NCI-H748 treated with DMSO at 0.1 percent for 48 hours (cell line): ENCODE measurements at regions not wholly inside any gene's neighbourhood (a gene's known extent, or its start where the extent isn't known, plus 50 kb on each side); places are given as distances from the start of the nearest gene placed in this dataset.
"Not testable (repeated sequence)": the region's sequence is repeated elsewhere in the genome, so short reads cannot be mapped to it uniquely, and the experiment has no call there.

Source experiments
- DNase-seq: peaks from one replicate; lab custom pipeline; 2025; lab: John Stamatoyannopoulos, UW

DNA sequence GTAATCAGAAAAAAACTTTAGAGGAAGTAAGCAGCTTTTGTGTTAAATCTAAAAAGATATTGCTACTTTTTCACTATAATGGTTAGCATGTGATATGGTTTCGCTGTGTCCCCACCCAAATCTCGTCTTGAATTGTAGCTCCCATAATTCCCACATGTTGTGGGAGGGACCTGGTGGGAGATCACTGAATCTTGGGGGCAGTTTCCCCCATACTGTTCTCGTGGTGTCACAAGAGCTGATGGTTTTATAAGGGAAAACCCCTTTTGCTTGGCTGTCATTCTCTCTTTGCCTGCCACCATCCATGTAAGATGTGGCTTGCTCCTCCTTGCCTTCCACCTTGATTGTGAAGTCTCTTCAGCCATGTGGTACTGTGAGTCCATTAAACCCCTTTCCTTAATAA lies 117.1 kb downstream of the KCNJ2 start:
- no peak for DNase-seq

DNA sequence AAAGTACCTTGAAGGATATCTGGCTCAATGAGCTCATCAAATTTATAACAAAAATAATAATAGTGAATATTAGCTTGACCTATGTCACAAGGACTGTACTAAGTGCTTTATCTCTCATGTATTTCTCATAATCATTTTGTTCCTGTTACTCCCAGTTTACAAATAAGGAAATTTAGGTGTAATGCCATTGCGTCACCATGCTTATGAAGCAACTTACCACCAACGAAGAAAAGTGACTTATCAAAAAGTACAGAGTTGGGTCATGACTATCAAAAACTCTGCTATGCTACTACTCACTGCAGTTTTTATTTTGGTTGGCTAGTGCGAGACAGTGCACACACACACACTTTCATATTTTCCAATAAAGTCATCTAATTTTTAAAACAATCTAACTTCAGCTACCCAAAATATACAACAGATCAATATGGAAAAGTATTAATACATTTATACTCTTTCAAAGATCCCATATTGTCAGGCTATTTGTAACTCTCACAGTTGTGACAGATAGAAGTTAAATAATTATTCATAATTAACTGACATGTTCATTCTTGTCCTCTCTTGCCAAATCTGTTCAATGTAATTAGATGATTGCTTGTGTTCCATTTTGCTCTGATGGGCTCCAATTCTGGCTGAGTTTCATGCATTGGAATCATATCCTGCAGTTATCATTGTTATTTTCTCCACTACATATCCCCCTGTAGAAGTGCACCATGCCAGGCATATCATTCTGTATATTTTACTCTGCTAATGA lies 119.4 kb downstream of the KCNJ2 start:
- DNase-seq = no peak

DNA sequence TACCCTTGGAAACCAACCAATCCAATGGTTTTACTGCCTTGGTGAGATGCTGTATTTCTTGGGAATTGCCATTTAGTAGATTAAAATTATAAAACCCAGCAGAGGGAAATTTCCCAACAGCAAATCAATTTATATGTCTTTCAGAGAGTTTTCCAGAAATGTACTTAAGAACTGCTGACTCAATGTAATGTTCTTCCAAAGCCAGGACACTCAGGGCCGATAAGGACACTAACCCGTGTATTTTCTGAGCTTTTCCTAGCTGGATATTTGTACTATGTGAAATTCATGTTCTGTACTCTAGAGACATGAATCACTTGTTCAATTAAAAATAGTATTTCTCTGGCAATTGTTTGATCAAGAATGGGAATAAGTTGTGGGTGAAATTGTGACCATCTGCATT lies 121.4 kb downstream of the KCNJ2 start:
- DNase-seq = no peak

DNA sequence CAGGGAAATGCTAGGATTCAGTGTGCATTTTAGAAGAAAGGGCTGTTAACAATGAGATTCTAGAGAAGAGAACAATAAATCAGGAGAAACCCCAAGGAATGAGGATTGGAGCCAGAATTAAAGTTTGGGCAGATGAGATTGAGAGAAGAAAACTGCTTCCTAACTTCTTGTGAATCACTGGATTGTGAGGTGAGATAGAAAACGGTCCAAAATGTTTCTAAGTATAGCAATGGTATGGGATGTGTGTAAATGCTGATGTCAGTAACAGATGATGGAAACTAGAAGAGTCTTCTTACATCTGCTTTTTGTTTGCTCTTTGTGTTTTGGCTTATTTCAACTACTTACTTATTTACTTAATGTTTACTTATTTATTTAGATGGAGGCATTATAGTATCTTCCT lies 123.0 kb downstream of the KCNJ2 start:
- no peak for DNase-seq

DNA sequence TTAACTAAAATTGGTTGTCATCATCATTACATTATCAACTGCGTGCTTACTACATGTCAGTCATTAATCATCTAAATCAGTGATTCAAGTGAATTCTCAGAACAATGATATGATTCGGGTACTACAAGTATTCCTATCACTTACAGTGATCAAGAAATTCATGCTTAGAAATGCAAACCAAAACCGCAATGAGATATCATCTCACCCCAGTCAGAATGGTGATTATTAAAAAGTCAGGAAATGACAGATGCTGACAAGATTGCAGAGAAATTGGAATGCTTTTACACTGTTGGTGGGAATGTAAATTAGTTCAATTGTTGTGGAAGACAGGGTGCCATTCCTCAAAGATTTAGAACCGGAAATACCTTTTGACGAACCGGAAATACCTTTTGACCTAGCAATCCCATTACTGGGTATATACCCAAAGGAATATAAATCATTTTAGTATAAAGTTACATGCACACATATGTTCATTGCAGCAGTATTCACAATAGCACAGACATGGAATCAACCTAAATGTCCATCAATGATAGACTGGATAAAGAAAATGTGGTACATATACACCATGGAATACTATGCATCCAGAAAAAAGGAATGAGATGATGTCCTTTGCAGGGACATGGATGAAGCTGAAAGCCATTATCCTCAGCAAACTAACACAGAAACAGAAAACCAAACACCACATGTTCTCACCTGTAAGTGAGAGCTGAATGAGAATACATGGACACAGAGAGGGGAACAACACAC lies 124.4 kb downstream of the KCNJ2 start:
- DNase-seq = not testable (repeated sequence)

DNA sequence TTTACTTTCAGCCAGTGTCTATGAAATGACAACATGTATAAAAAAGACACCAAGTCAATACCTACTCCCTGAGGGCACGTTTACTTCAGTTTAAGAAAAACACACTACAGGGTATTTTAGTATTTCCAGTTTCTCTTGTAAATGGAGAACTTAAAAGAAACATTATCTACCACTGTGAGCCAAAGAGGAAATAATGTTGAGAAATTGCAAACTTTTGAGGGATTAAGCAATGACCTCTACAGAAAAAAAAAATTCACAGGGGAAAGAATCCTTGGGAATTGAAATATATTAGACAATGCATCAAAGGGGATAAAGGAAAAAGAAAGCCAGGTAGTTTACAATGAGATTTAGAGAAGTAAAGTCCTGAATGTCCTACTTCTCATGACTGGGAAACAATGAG lies 126.0 kb downstream of the KCNJ2 start:
- DNase-seq = no peak

DNA sequence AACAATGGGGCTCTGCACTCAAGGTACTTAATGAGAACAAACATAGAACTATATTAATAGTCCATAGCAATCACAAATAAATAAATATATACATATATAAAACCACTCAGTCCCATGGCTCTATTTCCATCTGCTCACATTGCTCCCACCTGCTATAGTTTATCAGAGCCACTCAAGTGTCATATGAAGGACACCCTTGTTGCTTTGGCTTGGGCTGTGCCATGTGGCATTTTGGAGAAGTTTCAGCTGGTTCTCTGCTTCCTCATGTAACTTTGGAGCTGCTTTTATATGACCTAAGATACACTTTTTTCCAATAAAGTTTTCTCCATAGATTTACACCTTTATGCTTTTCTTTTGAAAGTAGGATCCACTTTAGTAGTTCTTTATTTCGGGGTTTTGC lies 126.4 kb downstream of the KCNJ2 start:
- DNase-seq = no peak

DNA sequence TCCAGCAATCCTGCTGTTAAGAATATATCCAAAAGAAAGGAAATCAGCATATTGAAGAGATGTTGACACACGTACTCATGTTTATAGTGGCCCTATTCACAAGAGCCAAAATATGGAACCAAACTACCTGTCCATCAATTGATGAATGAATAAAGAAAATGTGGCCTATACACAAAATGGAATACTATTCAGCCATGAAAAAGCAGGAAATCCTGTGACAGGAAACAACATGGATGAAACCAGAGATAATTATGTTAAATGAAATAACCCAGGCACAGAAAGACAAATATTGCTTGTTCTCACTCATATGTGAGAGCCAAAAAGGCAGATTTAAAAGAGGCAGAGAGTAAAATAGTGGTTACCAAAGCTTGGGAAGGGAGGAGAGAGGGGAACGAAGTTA lies 127.1 kb downstream of the KCNJ2 start:
- no peak for DNase-seq

DNA sequence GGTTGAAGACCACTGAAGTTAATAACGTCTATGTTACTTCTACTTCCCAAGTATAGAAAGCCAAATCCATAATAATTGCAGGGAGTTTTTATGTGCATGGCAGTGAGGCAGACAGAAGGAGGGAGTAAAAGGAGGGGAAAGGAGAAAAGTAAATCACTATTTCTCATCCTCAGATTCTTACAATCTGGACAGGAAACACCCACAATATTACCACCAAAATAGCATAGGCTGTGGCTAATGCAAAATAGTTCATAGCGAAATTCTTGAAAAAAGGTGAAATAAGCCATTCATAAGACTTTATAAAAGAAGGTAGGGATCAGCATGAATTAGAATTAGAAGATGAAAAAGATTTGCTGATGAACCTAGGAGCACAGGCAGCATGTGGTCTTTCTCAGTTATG lies 128.1 kb downstream of the KCNJ2 start:
- DNase-seq = no peak

DNA sequence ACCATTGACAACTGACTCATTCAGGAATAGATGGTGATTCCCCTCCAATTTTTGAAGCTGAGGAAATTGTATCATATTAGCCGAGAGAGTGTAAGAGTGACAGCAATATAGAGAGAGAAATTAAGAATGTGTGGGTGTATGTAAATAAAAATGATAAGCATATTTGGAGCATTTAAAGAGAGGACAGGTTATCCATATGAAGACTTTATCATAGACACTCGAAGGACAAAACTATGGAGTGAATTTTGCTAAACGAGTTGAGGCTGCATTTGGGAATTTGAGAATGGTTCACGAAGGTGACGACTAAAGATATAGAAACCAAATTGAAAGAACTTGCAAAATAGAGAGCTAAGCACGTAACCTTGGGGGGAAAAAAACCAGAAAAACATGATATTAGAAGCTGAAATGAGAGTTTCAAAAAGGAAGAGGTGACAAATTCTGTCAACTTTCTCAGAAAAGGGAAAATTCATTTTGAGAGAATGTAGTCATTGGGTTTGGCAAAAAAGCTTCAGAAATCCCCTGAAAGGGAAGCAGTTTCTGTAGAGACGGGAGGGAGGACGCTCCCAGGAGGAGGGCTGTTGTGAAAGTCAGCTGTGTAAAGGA lies 129.7 kb downstream of the KCNJ2 start:
- DNase-seq = no peak

DNA sequence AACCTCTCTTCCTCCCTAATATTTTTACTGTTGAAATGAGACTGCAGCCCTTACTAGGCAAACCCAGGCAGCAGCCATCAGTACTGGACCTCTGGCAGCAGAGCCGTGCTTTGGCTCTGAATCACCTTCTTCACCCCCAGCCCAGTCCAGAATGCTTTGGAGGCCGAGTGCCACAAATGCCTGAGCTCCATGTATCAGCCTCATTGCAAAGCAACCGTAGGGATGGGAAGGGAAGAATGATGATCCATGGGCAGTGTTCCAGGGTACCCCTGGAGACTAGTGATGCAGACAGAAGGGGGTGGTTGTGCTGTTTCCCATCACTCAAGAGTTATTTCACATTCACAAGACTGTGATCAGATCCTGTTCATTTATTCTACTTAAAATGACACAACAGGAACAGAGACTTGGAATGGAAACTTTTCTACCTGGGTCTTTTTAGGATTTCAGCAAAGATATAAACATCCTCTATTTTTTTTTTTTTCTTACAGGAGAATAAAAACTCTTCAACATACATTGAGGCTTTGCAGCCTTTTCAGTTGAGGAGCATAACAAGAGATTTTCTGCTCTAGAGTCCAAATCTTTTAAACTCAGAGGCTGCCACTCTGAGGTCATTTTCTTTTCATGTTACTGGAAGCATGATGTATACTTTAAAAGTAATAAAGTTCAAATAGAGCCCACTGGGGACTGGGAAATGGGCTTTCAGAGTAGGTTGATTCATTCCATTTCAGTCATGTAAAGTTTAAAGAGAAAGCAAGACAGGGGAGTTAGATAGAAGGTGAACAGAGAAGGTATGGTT lies 138.3 kb downstream of the KCNJ2 start:
- no peak for DNase-seq

DNA sequence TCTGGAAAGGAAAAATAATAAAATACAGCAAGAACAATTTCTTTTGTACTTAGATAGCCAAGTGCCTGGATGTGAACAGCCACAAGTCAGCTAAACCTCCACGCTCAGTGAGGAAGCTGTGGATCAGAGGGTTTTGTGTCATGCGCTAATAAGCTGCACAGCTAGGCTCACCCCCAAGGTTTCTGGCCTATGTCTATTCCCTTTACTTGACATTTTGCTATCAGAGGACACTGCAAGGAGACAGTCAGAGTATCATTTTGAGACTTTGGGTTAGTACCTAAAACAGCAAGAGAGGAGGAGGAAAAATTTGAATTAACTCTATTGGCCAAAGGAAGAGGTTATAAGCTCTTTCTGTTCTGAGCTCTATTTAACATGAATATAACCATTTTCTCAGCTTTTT lies 139.3 kb downstream of the KCNJ2 start:
- no peak for DNase-seq

DNA sequence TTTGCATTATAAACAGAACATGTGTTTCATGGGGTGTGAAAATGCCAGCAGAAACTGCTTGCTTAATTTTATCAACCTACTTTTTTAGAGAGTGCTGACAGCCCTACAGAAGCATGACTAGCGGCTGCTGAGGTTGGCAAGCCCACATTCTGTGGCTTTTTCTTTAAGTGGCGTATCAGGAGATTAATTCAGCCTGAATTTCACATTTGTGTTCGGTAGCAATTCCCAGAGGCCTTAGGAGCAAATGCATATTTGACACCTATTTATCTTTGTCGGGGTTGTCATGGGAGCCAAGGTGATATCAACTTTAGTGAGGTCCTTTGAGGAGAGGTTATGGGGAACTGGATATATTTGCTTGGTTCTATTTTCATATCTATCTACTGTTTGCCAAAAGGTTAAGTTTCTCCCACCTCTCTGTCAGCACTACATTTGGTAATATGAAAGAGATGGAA lies 140.9 kb downstream of the KCNJ2 start:
- DNase-seq = no peak

DNA sequence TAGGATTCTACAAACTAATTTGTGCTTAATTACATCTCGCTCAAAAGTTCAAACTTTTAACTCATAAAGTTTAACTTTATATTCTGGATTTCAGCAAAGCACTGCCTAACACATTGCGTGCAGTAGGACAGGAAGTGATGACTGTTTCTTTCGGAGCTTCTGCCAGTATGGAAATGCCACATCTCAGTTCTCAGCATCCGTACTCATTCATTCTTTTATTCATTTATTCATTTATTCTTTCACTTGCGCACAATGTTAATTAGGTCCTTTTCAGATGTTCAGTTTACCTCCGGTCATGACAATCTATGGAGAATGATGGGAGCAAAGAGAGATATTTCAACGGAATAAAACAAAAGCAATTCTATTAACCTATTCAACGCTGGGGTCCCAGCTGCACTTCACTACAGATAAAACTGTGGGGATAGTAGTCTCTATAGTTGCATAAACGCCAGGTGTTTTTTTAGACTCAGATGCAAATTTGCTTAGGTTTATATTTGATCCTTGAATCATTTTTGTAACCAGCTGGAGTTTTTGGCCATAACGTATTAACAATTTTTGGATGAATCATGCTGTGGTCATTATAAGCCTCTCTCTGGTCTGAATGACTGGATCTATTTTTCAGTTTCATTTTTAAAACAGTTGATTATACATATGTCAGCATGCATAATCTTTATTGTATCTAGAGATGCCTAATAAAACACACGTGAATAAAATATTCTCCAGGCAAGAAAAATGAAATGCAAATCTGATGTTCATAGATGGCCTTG lies 143.9 kb downstream of the KCNJ2 start:
- no peak for DNase-seq

DNA sequence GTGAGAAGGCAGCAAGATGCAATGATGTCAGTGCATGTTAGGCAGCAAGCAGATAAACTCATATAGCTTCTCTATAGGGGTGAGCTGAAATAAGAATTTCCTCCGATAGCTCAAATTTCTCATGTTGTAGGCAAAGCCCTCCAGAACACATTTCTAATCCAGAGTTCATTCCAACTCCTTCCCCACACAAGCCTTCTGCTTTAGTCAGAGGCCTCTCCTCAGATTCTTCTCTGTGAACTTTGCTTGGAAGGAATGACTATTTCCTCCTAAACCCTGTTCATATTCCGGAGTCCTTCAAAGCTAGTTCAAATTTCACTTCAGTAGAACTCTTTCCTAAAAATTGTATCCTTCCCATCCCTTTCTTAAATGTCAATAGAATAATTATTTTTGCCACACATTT lies 144.8 kb downstream of the KCNJ2 start:
- DNase-seq = no peak

DNA sequence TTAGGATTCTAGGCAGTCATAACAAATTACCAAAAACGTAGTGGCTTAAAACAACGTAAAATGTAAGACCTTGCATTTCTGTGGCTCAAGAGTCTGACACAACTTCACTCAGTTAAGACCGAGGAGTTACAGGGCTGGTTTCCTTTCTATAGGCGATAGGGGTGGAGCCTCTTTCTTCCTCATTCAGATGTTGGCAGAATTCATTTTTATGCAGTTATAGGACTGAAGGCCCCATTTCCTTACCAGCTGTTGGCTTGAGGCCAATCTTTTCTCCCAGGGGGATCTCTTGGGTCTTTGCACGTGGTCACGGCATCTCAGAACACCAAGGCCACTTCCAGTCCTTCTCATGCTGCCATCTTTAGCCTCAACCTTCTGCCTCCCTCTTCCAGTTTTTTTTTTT lies 145.2 kb downstream of the KCNJ2 start:
- no peak for DNase-seq

DNA sequence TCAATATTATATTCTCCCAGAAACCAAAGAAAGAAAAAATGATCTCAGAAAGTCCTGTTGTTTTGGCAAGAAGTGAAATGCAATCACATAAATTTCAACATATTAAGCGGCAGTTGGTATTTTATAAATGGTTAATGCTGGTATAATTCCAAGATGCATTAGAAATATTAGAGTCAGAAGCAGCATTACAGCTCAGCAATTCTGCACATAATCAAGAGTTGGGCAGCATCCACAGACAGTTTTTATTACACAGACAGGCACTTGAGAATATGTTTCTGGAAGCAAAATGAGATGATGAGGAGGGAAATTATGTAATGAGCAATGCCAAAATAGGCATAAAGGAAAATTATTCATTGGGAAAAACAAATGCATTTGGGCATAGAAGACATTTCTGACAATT lies 148.1 kb downstream of the KCNJ2 start:
- DNase-seq = no peak

DNA sequence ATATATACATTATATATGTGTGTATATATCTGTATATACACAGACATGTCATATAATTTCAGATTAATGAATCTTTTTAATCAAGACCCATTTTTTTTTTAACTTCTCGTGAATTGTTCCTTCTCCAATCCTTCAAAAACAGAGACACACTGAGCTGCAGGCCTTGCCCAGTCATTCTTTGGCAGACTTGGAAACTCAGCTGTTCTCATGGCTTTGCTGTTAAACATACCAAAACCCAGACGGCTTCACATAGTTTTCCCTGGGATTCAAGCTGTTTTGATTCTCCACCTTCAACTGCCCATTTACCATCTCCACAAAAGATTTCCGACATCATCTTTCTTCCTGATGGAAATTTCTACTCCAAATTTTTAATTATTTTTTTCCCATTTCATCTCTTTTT lies 148.7 kb downstream of the KCNJ2 start:
- DNase-seq = no peak

DNA sequence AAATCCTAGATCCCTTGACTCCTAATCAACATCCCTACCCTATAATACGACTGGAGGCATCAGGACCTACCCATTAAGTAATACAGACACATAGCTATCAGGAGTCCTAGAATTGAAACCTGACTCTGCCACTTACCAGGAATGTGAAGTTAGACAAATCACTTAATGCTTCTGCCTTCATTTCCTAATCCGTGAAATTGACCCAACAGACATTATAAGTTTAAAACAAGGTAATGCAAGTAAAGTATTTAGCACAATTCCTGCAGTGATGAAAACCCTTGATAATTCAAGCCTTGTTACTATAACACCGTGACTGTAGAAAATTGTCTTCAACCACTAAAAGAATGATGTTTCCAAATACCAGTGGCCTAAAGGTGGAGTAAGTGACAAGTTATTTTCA lies 150.2 kb downstream of the KCNJ2 start:
- DNase-seq = no peak

DNA sequence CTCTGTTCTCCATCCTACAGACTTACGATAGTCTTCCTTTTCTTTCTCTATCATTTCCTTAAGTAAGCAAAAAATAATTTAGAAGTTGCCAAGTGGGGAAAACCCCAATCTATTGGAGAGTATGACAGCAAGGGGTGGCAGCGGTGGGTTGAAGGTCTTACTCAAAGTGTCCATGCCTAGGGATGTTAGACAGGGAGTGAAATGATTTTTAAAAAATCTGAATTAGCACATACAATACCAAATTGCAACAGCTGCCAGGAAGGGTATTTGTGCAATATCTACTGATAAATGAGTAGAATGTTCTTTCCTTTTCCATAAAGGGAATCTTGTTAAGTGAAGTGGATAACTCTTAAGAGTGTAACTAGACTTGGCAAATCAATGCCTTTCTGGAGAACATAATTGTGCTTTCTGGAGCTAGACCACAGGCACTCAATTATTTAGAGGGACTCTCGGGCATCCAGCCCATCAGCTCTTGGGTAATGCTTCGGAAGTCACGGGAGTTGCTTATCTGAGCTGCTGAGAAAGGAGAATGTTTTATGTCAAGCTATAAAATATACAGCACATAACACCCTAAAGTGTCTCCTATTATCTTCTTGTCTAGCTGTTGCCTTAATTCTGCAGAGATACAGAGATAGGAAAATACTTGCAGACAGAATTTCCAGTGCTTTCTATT lies 151.5 kb downstream of the KCNJ2 start:
- no peak for DNase-seq

DNA sequence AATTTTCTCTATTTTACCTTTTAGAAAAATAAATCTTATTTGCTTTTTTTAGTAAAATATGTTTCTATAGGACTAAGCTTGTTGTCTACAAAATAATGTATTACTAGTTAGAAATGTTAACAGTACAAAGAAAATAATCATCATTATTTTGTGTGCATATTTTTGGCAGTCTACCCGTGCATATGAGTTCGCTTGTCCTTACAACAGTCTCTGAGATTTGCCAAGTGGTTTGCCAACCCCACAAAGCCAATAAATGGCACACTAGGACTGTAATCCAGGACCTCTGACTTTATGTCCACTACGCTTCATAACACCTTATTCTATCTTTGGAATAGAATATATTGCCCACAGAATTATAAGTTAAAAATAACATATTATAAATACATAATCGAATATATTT lies 152.0 kb downstream of the KCNJ2 start:
- DNase-seq = no peak
